HEK293 (cell line): ENCODE measurements at regions not wholly inside any gene's neighbourhood (a gene's known extent, or its start where the extent isn't known, plus 50 kb on each side); places are given as distances from the start of the nearest gene placed in this dataset.

ENCODE experiments used
- MZF1 ChIP-seq: fragments of 450-650 bp; formaldehyde crosslinking; IDR thresholded peaks from 2 replicates; pipeline ENCODE4 v1.5.1; 2017; ENCODE audit warnings: missing biosample characterization, missing genetic modification characterization, borderline replicate concordance
- SP2 ChIP-seq: fragments of 450-650 bp; formaldehyde crosslinking; IDR thresholded peaks from 2 replicates; pipeline ENCODE4 v1.5.1; 2016; ENCODE audit warnings: missing biosample characterization, missing genetic modification characterization
- TRIM28 ChIP-seq: IDR thresholded peaks from 2 replicates; pipeline ENCODE4 v1.6.1; 2011; ENCODE audit warnings: low read length, control low read depth, borderline replicate concordance
- ZNF37A ChIP-seq: fragments of 450-650 bp; IDR thresholded peaks from 2 replicates; pipeline ENCODE4 v1.5.1; 2018; ENCODE audit warnings: missing biosample characterization, missing genetic modification characterization
- ZNF473 ChIP-seq: fragments of 450-650 bp; formaldehyde crosslinking; IDR thresholded peaks from 2 replicates; pipeline ENCODE4 v1.5.1; 2017; ENCODE audit warnings: missing biosample characterization, missing genetic modification characterization
- TF ChIP-seq, protein P1 (sequence below): fragments of 450-650 bp; formaldehyde crosslinking; IDR thresholded peaks from 2 replicates; pipeline ENCODE4 v1.5.1; 2016; ENCODE audit warnings: missing biosample characterization, missing genetic modification characterization
- TF ChIP-seq, protein P2 (sequence below): fragments of 450-650 bp; formaldehyde crosslinking; IDR thresholded peaks from 2 replicates; pipeline ENCODE4 v1.5.1; 2016; ENCODE audit warnings: missing biosample characterization, missing genetic modification characterization, borderline replicate concordance
- TF ChIP-seq, protein P3 (sequence below): fragments of 450-650 bp; formaldehyde crosslinking; IDR thresholded peaks from 2 replicates; pipeline ENCODE4 v1.5.1; 2016; ENCODE audit warnings: missing biosample characterization, missing genetic modification characterization
- TF ChIP-seq, protein P4 (sequence below): fragments of 450-650 bp; formaldehyde crosslinking; IDR thresholded peaks from 2 replicates; pipeline ENCODE4 v1.5.1; 2016; ENCODE audit warnings: missing biosample characterization, missing genetic modification characterization

DNA sequence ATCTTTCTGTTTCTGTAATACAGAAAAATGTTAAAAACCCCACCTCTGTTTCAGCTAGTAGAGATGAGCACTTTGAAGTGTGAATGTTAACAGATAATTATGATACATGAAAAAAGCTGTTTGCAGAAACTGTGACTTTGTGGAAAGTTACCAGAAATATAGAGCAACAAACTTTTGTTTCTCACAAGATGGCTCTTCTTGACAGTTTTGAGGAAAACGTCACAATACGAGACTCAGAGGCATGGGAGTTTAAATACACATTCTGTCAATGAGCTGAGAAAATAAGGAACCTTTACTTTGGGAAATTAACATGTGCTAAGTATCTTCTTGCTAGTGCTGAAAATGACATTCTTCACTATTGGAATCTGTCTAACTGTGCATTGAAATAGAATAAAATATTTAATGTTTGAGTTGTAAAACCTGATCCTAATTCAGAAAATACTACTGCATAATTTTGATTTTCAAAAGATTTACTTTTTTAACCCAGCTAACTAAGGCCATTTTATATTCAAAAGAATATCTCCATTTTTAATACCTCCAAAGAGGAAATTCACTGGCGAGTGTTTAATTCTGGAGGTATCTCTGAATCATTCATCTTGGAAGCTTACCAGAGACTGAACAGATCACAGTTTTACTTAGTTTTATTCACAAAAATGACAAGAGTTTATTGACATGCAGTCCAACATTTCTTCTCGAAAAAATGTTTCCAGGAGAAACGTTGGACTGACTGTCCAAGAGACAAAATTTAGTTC lies 308.9 kb upstream of the LRFN5 start:
- TF ChIP-seq MZF1 (tag by site-specific recombination) = no peak
- TF ChIP-seq, protein P1, sequence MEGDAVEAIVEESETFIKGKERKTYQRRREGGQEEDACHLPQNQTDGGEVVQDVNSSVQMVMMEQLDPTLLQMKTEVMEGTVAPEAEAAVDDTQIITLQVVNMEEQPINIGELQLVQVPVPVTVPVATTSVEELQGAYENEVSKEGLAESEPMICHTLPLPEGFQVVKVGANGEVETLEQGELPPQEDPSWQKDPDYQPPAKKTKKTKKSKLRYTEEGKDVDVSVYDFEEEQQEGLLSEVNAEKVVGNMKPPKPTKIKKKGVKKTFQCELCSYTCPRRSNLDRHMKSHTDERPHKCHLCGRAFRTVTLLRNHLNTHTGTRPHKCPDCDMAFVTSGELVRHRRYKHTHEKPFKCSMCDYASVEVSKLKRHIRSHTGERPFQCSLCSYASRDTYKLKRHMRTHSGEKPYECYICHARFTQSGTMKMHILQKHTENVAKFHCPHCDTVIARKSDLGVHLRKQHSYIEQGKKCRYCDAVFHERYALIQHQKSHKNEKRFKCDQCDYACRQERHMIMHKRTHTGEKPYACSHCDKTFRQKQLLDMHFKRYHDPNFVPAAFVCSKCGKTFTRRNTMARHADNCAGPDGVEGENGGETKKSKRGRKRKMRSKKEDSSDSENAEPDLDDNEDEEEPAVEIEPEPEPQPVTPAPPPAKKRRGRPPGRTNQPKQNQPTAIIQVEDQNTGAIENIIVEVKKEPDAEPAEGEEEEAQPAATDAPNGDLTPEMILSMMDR (tag by site-specific recombination) = no peak
- TF ChIP-seq TRIM28 = no peak
- TF ChIP-seq ZNF37A (tag by site-specific recombination) = no peak
- no peak for TF ChIP-seq SP2 (tag by site-specific recombination)
- TF ChIP-seq, protein P2, sequence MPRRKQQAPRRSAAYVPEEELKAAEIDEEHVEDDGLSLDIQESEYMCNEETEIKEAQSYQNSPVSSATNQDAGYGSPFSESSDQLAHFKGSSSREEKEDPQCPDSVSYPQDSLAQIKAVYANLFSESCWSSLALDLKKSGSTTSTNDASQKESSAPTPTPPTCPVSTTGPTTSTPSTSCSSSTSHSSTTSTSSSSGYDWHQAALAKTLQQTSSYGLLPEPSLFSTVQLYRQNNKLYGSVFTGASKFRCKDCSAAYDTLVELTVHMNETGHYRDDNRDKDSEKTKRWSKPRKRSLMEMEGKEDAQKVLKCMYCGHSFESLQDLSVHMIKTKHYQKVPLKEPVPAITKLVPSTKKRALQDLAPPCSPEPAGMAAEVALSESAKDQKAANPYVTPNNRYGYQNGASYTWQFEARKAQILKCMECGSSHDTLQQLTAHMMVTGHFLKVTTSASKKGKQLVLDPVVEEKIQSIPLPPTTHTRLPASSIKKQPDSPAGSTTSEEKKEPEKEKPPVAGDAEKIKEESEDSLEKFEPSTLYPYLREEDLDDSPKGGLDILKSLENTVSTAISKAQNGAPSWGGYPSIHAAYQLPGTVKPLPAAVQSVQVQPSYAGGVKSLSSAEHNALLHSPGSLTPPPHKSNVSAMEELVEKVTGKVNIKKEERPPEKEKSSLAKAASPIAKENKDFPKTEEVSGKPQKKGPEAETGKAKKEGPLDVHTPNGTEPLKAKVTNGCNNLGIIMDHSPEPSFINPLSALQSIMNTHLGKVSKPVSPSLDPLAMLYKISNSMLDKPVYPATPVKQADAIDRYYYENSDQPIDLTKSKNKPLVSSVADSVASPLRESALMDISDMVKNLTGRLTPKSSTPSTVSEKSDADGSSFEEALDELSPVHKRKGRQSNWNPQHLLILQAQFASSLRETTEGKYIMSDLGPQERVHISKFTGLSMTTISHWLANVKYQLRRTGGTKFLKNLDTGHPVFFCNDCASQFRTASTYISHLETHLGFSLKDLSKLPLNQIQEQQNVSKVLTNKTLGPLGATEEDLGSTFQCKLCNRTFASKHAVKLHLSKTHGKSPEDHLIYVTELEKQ (tag by site-specific recombination) = no peak
- TF ChIP-seq ZNF473 (tag by site-specific recombination) = no peak
- TF ChIP-seq, protein P3, sequence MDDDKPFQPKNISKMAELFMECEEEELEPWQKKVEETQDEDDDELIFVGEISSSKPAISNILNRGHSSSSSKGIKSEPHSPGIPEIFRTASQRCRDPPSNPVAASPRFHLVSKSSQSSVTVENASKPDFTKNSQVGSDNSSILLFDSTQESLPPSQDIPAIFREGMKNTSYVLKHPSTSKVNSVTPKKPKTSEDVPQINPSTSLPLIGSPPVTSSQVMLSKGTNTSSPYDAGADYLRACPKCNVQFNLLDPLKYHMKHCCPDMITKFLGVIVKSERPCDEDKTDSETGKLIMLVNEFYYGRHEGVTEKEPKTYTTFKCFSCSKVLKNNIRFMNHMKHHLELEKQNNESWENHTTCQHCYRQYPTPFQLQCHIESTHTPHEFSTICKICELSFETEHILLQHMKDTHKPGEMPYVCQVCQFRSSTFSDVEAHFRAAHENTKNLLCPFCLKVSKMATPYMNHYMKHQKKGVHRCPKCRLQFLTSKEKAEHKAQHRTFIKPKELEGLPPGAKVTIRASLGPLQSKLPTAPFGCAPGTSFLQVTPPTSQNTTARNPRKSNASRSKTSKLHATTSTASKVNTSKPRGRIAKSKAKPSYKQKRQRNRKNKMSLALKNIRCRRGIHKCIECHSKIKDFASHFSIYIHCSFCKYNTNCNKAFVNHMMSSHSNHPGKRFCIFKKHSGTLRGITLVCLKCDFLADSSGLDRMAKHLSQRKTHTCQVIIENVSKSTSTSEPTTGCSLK (tag by site-specific recombination) = no peak
- TF ChIP-seq, protein P4, sequence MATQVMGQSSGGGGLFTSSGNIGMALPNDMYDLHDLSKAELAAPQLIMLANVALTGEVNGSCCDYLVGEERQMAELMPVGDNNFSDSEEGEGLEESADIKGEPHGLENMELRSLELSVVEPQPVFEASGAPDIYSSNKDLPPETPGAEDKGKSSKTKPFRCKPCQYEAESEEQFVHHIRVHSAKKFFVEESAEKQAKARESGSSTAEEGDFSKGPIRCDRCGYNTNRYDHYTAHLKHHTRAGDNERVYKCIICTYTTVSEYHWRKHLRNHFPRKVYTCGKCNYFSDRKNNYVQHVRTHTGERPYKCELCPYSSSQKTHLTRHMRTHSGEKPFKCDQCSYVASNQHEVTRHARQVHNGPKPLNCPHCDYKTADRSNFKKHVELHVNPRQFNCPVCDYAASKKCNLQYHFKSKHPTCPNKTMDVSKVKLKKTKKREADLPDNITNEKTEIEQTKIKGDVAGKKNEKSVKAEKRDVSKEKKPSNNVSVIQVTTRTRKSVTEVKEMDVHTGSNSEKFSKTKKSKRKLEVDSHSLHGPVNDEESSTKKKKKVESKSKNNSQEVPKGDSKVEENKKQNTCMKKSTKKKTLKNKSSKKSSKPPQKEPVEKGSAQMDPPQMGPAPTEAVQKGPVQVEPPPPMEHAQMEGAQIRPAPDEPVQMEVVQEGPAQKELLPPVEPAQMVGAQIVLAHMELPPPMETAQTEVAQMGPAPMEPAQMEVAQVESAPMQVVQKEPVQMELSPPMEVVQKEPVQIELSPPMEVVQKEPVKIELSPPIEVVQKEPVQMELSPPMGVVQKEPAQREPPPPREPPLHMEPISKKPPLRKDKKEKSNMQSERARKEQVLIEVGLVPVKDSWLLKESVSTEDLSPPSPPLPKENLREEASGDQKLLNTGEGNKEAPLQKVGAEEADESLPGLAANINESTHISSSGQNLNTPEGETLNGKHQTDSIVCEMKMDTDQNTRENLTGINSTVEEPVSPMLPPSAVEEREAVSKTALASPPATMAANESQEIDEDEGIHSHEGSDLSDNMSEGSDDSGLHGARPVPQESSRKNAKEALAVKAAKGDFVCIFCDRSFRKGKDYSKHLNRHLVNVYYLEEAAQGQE (tag by site-specific recombination) = no peak
